Uterus (tissue), 2 donors: ENCODE measurements at regions not wholly inside any gene's neighbourhood (a gene's known extent, or its start where the extent isn't known, plus 50 kb on each side); places are given as distances from the start of the nearest gene placed in this dataset.

Experiments used
- POLR2A ChIP-seq, 2 donors: fragments of 450-650 bp; IDR thresholded peaks; one replicate each; pipeline ENCODE4 v1.6.1; 2016; ENCODE audit warnings: antibody characterized with exemption in 2 of 2, mild to moderate bottlenecking in 1 of 2, moderate library complexity in 1 of 2
- TF ChIP-seq, protein P1 (sequence below), 4 experiments: fragments of 200-600 bp in 2 of 4; fragments of 450-650 bp in 2 of 4; sonication (generic) in 2 of 4; IDR thresholded peaks; one replicate each; pipeline ENCODE4 v1.5.1; 2016 to 2019; ENCODE audit warnings: antibody characterized with exemption in 4 of 4, mild to moderate bottlenecking in 2 of 4, moderate library complexity in 1 of 4

GRCh38 chr3:144763878-144764454 lies 792.3 kb downstream of the DIPK2A start:
- TF ChIP-seq, protein P1, sequence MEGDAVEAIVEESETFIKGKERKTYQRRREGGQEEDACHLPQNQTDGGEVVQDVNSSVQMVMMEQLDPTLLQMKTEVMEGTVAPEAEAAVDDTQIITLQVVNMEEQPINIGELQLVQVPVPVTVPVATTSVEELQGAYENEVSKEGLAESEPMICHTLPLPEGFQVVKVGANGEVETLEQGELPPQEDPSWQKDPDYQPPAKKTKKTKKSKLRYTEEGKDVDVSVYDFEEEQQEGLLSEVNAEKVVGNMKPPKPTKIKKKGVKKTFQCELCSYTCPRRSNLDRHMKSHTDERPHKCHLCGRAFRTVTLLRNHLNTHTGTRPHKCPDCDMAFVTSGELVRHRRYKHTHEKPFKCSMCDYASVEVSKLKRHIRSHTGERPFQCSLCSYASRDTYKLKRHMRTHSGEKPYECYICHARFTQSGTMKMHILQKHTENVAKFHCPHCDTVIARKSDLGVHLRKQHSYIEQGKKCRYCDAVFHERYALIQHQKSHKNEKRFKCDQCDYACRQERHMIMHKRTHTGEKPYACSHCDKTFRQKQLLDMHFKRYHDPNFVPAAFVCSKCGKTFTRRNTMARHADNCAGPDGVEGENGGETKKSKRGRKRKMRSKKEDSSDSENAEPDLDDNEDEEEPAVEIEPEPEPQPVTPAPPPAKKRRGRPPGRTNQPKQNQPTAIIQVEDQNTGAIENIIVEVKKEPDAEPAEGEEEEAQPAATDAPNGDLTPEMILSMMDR (IDR thresholded peaks at IDR 0.05), result no peak
- no peak for TF ChIP-seq POLR2A (IDR thresholded peaks at IDR 0.05)
